IPS DF 19.7 (cell line): ENCODE measurements at regions not wholly inside any gene's neighbourhood (a gene's known extent, or its start where the extent isn't known, plus 50 kb on each side); places are given as distances from the start of the nearest gene placed in this dataset.
"Not testable (repeated sequence)": the region's sequence is repeated elsewhere in the genome, so short reads cannot be mapped to it uniquely, and the experiment has no call there.

Experiments
- DNase-seq: peaks from one replicate; pipeline ENCODE4 v3.0.0-alpha.2; 2013; ENCODE audit warnings: low read depth, low spot score

DNA sequence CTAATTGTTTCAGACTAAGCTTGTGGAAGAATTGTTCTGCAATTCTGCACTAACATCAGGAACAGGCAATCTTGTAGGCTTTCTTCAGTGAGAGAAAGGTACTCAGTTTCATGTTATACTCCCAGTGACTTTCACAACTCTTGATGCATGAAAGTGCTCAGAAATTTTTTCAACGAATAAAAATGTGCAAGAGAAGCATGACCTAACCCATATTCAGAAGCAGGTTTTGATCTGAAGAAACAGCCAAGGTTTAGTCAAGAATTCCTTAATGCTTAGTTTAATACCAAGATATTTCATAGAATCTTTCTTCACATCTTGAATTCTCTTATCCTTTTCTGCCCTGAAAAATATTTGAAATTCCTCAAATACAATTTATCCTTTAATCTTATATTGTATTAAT lies 197.2 kb upstream of the CSNK1A1L start:
- DNase-seq, result no peak

DNA sequence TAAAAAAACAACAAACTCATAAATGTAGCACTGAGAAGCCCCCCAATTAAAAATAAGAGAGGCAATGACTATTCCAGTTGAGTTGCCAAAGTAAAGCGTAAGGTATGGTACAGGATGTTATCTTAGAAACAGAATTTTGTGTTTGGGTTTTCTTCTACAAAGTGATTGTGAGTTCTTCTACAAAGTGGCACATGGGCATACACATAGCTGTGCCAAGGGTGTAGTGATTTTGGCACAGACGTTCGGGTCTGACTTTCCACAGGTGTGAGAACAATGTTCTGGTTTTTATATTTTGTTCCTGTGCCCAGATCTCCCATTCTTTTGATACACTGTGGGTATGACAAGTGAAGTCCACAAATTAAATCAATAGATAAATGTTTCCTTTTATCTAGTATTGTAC lies 190.1 kb upstream of the CSNK1A1L start:
- DNase-seq, result no peak

DNA sequence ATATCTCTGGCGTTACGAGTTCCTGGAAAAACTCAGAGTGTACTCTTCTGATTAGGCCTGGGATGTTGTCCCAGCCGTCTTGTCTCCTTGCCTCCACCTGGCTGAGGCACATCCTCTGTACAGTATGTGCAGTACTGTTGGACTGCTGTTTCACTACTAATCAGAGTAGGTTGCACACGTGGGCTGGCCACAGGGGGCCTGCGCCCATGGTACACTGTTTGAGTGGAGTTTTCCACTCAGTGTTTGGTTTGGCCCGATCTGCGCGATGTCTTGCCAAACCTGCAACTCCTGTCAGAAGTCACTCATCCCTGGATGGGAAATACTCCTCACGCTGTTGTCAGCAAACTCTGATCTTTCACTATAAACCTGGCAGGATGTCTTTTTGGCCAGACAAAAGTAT lies 189.6 kb upstream of the CSNK1A1L start:
- no peak for DNase-seq

DNA sequence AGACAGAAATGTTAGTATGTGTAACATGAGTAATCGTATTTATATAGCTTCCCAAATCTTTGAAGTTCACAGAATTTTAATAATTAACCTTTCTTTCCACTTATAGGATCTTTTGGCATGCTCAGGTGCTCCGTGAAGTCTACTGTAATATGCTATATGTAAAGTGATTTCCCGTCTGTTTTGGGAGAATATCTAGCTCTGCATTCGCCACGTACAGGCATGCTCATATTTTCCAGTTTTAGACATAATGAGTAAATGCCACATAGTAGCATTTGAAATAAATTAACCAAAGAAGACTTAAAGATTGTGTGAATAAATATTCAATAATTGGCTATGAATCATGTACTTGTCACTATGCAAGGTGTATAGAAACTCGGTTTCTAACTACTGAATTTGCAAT lies 189.0 kb upstream of the CSNK1A1L start:
- DNase-seq, result no peak

GRCh38 chr13:37293295-37293694 lies 187.8 kb upstream of the CSNK1A1L start:
- DNase-seq, result no peak

DNA sequence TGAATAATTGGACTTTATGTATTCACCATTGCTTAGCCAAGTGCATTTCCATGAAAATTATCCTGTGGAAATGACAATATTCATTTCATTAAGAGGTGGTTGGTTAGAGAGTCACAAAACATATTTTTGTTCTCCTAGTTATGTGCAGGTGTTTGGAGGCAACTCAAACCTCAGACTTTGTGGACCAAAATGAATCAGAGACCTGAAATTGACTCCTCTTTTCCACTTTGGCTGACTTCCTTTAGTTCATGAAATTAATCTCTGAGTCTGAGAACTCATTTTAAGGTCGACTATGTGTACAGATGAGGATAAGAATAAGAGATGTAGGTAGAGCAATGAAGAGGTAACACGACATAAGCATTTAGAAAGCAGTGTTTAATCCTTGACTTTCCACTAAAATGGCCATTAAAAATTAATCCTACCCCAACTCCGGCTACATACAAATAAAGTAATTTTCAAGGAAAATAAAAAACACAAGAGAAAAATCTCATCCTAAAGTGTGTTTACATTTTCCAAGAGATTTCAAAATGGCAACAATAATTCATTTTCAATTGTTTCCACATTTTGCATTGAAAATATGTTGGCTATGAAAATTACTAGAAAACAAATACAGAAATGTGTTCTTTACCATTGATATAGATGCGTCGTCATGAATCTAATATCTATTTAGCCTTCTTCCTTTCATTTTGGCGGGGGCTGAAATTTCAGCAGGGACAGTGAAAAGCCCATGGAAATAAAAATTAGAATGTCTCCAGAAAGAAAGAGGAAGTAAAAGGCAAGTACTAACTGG lies 185.4 kb upstream of the CSNK1A1L start:
- no peak for DNase-seq

GRCh38 chr13:37289212-37289935 lies 183.9 kb upstream of the CSNK1A1L start:
- DNase-seq, result no peak

DNA sequence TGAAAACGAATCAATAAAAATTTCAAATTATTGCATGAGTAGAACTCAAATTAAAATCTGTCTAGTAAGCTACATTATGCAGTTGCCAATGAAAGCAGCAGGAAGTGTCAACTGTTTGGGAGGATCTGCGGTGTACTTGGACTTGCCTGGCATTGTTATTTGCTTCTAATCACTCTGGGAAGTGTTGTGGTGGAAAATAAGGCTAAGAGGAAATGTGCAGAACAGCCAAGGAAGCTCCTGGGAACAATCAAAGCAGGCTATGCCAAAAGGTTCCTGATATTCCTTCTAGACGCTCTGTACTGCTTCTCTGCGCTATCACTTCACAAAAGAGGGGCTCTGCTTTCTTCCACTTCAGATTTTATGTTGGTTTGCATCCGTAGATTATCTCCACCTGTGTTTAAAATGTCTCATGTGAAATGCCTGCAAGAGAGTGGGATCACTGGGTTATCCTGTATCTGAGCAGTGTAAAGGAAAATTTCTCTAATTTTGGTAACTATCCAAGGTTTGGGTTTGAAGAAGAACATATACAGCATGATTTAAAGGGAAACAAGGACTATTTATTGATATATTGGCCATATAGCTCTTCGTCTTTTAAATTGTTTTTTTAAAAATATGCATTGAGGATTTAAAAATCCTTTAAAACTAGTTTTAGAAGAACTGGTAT lies 182.7 kb upstream of the CSNK1A1L start:
- DNase-seq, result no peak

DNA sequence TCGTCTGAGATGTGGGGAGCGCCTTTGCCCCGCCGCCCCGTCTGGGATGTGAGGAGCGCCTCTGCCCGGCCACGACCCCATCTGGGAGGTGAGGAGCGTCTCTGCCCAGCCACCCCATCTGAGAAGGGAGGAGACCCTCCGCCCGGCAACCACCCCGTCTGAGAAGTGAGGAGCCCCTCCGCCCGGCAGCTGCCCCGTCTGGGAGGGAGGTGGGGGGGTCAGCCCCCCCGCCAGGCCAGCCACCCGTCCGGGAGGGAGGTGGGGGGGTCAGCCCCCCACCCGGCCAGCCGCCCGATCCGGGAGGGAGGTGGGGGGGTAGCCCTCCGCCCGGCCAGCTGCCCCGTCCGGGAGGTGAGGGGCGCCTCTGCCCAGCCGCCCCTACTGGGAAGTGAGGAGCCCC lies 174.8 kb upstream of the CSNK1A1L start:
- not testable (repeated sequence) for DNase-seq

GRCh38 chr13:37277435-37278144 lies 172.1 kb upstream of the CSNK1A1L start:
- DNase-seq, result no peak

- no peak for DNase-seq
Observed at GRCh38 chr13:37277007-37277406, 171.5 kb upstream of the CSNK1A1L start.

- no peak for DNase-seq
Observed at GRCh38 chr13:37274569-37275497, 169.4 kb upstream of the CSNK1A1L start.

DNA sequence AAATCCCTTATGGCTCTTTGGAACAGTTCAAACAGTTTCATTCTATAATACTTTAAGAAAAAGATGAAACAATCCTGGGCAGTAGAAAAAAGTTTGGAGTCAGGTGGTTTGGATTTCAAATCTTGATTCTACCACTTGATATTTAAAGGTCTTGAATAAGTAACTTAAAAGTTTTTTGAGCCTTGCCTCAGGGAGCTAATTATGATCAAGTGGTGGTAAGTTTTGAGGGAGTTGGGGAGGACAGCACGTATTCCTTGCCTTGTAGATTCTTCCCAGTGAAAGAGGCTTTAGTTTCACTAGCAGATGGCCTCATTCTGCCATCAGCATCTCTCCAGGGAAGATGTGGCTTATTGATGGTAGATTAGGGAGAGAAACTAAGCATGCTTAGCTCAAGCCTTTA lies 168.4 kb upstream of the CSNK1A1L start:
- no peak for DNase-seq

GRCh38 chr13:37270226-37271001 lies 164.9 kb upstream of the CSNK1A1L start:
- no peak for DNase-seq

- DNase-seq, result no peak
Observed at GRCh38 chr13:37263871-37264270, 158.4 kb upstream of the CSNK1A1L start.

DNA sequence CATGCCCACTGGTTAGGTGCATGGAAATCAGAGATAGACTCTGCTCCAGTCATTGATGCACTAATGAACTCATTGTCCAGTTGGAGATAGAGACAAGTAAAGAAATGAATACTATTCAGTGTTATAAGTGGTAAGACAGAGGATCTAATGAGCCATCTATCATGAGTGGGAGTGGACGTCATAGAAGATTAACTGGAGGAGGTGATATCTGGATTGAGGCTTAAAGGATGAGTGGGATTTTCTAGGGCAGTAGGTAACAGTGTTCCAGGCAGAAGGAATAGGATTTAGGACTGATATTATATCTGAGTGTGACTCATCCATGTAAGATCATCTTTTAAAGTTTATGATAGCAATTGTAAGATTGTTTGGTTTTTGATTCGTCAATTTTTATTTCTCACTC lies 152.2 kb upstream of the CSNK1A1L start:
- DNase-seq, result no peak

DNA sequence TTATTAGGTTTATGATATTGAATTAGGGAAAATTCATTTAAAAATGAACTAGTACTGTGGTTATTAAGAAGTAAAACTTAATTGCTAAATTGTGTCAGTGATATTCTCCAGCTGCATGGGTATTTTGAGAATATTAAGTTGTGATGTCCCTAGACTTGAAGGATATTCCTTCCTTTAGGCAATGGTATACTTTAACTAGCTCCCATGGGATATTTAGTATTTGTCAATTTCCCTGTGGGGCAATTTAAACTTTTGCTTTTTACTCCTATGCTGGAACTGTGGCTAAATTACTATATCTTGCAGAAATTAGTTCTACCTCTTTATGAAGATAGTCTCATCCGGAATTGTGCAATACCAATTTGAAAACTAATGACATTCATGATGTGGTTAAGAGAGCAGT lies 151.6 kb upstream of the CSNK1A1L start:
- no peak for DNase-seq

DNA sequence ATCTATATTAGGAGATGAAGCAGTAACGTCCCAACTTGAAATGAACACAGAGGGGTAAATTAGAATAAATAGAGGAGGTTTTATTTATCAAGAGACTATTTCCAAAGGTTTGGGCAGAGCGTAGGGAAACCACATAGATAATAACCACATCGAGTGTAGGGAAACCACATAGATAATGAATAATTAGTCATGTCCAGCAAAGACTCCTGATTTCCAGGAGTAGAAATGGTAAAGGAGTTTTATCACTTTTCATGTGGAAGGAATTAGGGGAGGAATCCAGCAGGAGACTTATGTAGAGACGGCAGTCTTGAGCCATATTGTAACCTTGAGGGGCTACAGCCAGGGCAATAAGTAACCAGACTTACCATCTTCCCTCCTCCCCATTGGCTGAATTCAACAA lies 136.3 kb upstream of the CSNK1A1L start:
- no peak for DNase-seq

DNA sequence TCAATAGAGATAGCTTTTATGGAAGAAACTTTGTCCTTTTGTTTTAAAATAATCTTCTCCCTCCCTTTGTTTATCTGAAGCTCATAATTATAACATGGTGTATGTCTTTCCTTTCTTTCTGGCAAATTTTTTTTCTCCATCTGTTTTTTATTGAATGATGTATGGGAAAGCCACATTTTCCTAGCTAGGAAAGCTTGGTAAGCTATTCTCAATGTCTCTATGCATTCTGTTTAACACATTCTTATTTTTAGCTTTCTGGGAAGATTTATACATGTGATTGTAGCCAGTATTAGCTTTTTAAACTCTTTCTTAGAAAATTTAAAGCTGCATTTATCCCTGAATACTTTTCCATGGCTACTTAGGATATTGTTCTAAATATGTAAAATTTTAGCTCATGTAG lies 124.9 kb upstream of the CSNK1A1L start:
- DNase-seq, result no peak

DNA sequence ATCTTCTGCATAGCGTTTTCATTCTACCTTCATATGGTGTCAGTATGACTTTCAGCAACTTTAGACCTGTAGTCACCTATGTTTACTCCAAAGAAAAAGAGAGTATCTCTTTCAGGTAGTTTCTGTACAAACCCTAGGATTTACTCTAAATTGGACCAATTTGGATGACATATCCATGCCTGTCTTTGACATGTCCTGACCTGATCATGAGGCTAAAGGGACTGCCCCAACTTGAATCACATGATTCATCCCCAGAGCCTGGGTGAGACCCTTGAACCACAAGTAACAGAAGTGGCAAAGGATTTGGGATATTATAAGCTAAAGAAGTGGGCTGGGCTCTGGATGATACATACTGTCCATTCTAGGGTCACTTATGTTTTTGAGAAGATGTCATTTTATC lies 124.5 kb upstream of the CSNK1A1L start:
- DNase-seq, result no peak
